Gastroesophageal sphincter (tissue), 3 donors: ENCODE measurements at regions not wholly inside any gene's neighbourhood (a gene's known extent, or its start where the extent isn't known, plus 50 kb on each side); places are given as distances from the start of the nearest gene placed in this dataset.

ENCODE experiments used
- CTCF ChIP-seq, 4 experiments: fragments of 200-600 bp in 2 of 4; fragments of 450-650 bp in 2 of 4; sonication (generic) in 1 of 4; IDR thresholded peaks; one replicate each; pipeline ENCODE4 v1.5.1; 2017 to 2019; ENCODE audit warnings: antibody characterized with exemption in 4 of 4, mild to moderate bottlenecking in 2 of 4, moderate library complexity in 2 of 4
- POLR2A ChIP-seq, 2 donors: fragments of 450-650 bp; IDR thresholded peaks; one replicate each; pipeline ENCODE4 v1.6.1; 2017; ENCODE audit warnings: antibody characterized with exemption in 2 of 2, mild to moderate bottlenecking in 2 of 2, moderate library complexity in 1 of 2

GRCh38 chr4:182144626-182145333 is 98.4 kb upstream of the TENM3 start:
- no peak for TF ChIP-seq POLR2A (IDR thresholded peaks at IDR 0.05)
- TF ChIP-seq CTCF (IDR thresholded peaks at IDR 0.05) = no peak
